ENCODE measurements at regions not wholly inside any gene's neighbourhood (a gene's known extent, or its start where the extent isn't known, plus 50 kb on each side); places are given as distances from the start of the nearest gene placed in this dataset.

DNA sequence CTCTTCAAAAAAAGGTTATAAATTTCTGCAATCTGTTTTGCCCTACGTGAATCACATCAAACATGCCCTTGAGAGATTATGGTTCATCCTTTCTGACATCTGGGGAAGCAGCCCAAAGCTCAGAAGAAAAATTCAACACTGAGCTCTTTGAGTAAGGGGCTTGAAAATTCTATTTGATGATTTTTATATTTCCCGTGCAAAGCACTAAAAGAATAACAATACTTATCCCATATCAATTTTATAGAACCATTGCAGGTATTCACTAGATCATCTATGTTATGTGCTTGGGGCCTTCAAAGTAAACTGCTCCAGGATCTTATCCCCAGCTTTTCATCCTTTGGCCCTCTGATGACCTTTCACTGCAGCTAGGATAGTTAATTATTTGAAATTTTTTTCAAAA lies 966.9 kb upstream of the CNTN5 start:
- TF ChIP-seq, protein P1, sequence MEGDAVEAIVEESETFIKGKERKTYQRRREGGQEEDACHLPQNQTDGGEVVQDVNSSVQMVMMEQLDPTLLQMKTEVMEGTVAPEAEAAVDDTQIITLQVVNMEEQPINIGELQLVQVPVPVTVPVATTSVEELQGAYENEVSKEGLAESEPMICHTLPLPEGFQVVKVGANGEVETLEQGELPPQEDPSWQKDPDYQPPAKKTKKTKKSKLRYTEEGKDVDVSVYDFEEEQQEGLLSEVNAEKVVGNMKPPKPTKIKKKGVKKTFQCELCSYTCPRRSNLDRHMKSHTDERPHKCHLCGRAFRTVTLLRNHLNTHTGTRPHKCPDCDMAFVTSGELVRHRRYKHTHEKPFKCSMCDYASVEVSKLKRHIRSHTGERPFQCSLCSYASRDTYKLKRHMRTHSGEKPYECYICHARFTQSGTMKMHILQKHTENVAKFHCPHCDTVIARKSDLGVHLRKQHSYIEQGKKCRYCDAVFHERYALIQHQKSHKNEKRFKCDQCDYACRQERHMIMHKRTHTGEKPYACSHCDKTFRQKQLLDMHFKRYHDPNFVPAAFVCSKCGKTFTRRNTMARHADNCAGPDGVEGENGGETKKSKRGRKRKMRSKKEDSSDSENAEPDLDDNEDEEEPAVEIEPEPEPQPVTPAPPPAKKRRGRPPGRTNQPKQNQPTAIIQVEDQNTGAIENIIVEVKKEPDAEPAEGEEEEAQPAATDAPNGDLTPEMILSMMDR (IDR thresholded peaks at IDR 0.05): no peak
- no peak for TF ChIP-seq POLR2A (IDR thresholded peaks at IDR 0.05)

Measured in esophagus squamous epithelium (tissue), 4 donors.